H54 (cell line): ENCODE measurements at regions not wholly inside any gene's neighbourhood (a gene's known extent, or its start where the extent isn't known, plus 50 kb on each side); places are given as distances from the start of the nearest gene placed in this dataset.
"Not testable (repeated sequence)": the region's sequence is repeated elsewhere in the genome, so short reads cannot be mapped to it uniquely, and the experiment has no call there.

Source experiments
- DNase-seq: peaks from one replicate; pipeline ENCODE4 v3.0.0; 2011; ENCODE audit warnings: low spot score, mixed read lengths; ENCODE audit not compliant: insufficient read length
- FAIRE-seq: peaks from 3 replicates; lab custom pipeline; 2011; peaks lifted over from hg19 to GRCh38; lab: Jason Lieb, UNC
- POLR2A ChIP-seq: IDR thresholded peaks from 2 replicates; pipeline ENCODE4 v1.6.1; 2011; ENCODE audit warnings: low read depth, mild to moderate bottlenecking, low read length

GRCh38 chr3:22377421-22377820, 626.4 kb upstream of the ZNF385D start:
- TF ChIP-seq POLR2A, result no peak
- DNase-seq, result no peak
- FAIRE-seq, result no peak

- FAIRE-seq (no peak), DNase-seq (no peak)
- no peak for TF ChIP-seq POLR2A
These were observed 627.9 kb upstream of the ZNF385D start for GRCh38 chr3:22378869-22379268.

DNA sequence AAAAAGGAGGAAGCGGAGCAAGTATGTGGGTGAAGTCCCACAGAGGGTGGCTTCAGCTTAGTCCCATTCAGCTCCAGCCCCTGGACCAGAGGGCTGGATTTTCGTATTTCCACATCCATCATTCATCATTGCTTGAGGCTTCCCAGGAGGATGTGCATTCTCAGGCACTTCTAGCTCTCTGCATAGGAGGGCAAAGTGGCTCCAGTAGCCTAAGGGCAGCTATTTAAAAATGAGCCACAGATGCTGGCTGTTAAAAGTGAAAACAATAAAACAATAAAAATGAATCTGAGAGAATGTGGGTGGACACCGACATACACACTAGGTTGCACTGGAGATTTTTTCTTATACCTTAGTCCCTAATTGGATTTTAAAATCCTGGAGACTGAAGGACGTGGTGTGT, 629.2 kb upstream of the ZNF385D start:
- TF ChIP-seq POLR2A, result no peak
- DNase-seq (no peak), FAIRE-seq (no peak)

GRCh38 chr3:22381564-22381963, 630.6 kb upstream of the ZNF385D start:
- not testable (repeated sequence) for FAIRE-seq

DNA sequence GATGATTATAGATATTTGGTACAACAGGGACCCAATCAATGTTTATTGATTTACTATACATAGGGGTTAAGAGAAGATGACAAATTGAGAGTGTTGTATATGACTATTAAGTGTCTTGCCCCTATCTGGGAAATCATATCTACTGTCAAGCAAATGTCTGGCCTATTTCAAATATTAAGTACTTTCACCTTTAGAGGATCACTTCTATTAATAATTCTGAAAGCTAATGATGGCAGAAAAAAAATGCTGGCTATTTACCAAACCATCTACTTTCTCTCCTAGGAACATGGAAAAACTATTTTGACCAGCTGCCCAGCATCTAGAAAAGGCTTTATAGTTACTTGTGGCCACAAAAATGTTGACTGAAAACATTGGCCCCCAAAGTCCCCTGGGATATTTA, 632.3 kb upstream of the ZNF385D start:
- no peak for FAIRE-seq
- DNase-seq, result no peak
- TF ChIP-seq POLR2A, result no peak

More at GRCh38 chr3:22381564-22381963, 630.6 kb upstream of the ZNF385D start:
- not testable (repeated sequence) for DNase-seq

GRCh38 chr3:22386107-22386506, 635.1 kb upstream of the ZNF385D start:
- FAIRE-seq, result no peak
- no peak for TF ChIP-seq POLR2A
- no peak for DNase-seq

GRCh38 chr3:22392286-22392685, 641.3 kb upstream of the ZNF385D start:
- no peak for DNase-seq
- FAIRE-seq, result no peak
- no peak for TF ChIP-seq POLR2A

DNA sequence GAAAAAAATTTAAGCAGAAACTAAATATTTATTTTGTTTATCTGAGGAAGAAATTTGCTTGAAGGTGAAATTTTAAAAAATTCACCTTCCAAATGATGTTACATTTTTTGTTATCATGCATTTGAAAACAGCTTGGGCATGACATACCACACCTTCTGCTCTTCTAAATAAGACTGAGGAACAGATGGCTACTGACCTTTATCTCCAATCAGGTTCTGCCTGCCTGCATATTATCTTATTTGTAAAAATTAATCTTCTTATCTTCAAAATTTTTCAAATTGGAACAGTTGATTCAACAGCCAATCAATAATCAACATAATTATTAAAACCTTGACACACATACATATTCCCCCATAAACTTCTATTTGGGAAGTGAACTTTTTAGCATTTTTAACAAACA, 641.8 kb upstream of the ZNF385D start:
- DNase-seq (no peak), FAIRE-seq (no peak)
- TF ChIP-seq POLR2A, result no peak

- TF ChIP-seq POLR2A, result no peak
- no peak for FAIRE-seq
- DNase-seq, result no peak
These were observed 648.6 kb upstream of the ZNF385D start for GRCh38 chr3:22399566-22399965.

DNA sequence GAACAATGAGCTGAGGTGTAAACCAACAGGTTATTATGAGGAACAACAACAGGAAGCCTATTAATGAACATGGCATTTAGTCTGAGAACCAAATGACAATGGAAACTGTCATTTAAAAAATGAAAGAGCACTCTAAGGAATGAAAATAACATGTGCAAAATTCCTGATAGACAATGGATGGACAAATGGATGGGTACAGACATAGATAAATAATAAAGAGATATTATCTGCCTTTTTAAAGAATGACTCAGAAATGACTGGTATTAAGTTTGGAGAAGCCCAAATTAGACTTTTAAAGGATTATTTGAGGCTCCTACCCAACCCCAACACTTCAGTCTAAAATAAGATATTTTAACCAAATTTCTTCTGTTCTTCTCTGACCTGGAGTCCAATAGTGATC, 650.5 kb upstream of the ZNF385D start:
- no peak for DNase-seq
- FAIRE-seq, result no peak
- TF ChIP-seq POLR2A, result no peak

GRCh38 chr3:22414239-22414638, 663.2 kb upstream of the ZNF385D start:
- FAIRE-seq (no peak), DNase-seq (no peak)
- no peak for TF ChIP-seq POLR2A

DNA sequence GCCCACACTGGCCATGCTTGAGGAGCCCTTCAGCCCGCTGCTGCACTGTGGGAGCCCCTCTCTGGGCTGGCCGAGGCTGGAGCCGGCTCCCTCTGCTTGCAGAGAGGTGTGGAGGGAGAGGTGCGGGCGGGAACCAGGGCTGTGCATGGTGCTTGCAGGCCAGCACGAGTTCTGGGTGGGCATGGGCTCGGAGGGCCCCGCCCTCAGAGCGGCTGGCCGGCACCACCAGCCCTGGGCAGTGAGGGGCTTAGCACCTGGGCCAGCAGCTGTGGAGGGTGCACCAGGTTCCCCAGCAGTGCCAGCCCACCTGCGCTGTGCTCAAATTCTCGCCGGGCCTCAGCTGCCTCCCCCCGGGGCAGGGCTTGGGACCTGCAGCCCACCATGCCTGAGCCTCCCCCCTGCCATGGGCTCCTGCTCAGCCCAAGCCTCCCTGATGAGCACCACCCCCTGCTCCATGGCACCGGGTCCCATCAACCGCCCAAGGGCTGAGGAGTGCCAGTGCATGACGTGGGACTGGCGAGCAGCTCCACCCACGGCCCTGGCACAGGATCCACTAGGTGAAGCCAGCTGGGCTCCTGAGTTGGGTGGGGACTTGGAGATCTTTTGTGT, 665.9 kb upstream of the ZNF385D start:
- FAIRE-seq, DNase-seq: not testable (repeated sequence)

GRCh38 chr3:22419261-22419660, 668.3 kb upstream of the ZNF385D start:
- FAIRE-seq (no peak), DNase-seq (no peak)
- no peak for TF ChIP-seq POLR2A

DNA sequence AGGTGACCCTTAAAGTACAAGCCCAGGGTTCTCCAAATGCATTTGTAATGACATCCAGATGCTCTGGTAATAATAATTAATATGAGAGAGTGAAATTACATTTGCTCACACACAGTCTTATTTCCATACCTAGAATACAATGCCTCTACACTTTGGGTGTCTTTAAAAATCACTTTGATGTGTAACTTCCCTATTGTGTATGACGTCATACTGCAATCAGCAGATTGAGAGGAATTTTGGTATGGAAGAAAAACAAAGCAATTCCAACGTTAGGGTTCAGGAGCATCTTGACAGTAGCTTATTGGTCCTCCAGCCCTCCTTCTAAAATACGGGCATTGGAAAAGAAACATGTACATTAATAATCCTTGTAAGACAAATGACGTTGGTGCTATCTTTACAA, 670.6 kb upstream of the ZNF385D start:
- DNase-seq (no peak), FAIRE-seq (no peak)
- no peak for TF ChIP-seq POLR2A

DNA sequence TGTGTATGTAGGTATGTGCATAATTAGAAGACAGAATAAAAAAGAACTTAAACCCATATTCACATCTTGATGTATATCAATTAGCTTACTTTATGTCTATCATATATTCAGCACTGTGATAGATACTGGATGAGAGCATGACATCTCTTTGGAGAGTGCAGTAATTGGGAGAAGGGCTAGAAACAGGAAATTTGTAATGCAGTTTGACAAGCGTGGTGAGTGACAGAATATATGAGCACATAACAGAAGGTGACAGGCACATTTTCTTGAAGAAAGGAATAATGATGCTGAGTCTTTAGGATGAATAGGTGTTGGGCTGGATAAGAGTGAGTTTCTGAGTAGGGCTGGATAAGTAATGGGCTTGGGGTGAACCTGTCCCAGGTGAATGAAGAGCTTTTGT, 680.3 kb upstream of the ZNF385D start:
- DNase-seq, result no peak
- no peak for FAIRE-seq
- TF ChIP-seq POLR2A, result no peak

DNA sequence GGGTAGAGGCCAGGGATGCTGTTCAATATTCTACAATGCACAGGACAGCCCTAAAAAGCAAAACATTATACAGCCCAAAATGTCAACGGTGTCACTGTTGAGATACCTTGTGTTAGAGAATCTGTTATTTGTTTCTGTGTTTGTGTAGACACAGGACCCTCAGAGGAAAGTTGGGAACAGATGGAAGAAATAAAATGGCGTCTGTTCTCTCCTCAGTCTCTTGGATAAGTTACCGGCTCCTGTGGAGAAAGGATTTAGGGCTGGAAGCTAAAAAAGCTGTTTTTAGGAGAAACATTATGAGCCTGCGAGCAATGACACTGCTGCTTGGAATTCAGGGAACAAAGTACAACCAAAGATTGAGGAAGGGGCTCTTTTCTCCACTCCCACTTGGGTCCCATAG, 688.6 kb upstream of the ZNF385D start:
- DNase-seq, result no peak
- TF ChIP-seq POLR2A, result no peak
- FAIRE-seq, result no peak
